Trophoblast cell (in vitro differentiated cells and primary cell): ENCODE measurements at regions not wholly inside any gene's neighbourhood (a gene's known extent, or its start where the extent isn't known, plus 50 kb on each side); places are given as distances from the start of the nearest gene placed in this dataset.

Source experiments
- DNase-seq, 2 donors: peaks; one replicate each; pipeline ENCODE4 v3.0.0-alpha.2; 2016
- H2AFZ ChIP-seq: 2 replicates; pipeline ENCODE4 v1.6.1; 2013; ENCODE audit warnings: low read length, moderate library complexity, mild to moderate bottlenecking; ENCODE audit not compliant: insufficient read depth, poor library complexity
- H2AK5ac ChIP-seq: 2 replicates; pipeline ENCODE4 v1.6.1; 2013; ENCODE audit warnings: mild to moderate bottlenecking, low read length
- H2BK120ac ChIP-seq: 2 replicates; pipeline ENCODE4 v1.6.1; 2013; ENCODE audit warnings: low read length, mild to moderate bottlenecking, moderate library complexity; ENCODE audit not compliant: insufficient read depth, poor library complexity
- H2BK12ac ChIP-seq: 2 replicates; pipeline ENCODE4 v1.6.1; 2013; ENCODE audit warnings: mild to moderate bottlenecking, low read length, moderate library complexity
- H2BK5ac ChIP-seq: 2 replicates; pipeline ENCODE4 v1.6.1; 2013; ENCODE audit warnings: low read length, low read depth, moderate library complexity, mild to moderate bottlenecking; ENCODE audit not compliant: poor library complexity
- H3K14ac ChIP-seq: 2 replicates; pipeline ENCODE4 v1.6.1; 2013; ENCODE audit warnings: mild to moderate bottlenecking, low read length
- H3K18ac ChIP-seq: 2 replicates; pipeline ENCODE4 v1.6.1; 2013; ENCODE audit warnings: mild to moderate bottlenecking, low read length
- H3K23ac ChIP-seq: 2 replicates; pipeline ENCODE4 v1.6.1; 2013; ENCODE audit warnings: low read length
- H3K27ac ChIP-seq: 2 replicates; pipeline ENCODE4 v1.5.1; 2013; ENCODE audit warnings: low read depth, mild to moderate bottlenecking, inconsistent platforms, low read length, moderate library complexity
- H3K27me3 ChIP-seq: 2 replicates; pipeline ENCODE4 v1.6.1; 2013; ENCODE audit warnings: inconsistent platforms, mild to moderate bottlenecking, low read length, moderate library complexity; ENCODE audit not compliant: insufficient read depth
- H3K36me3 ChIP-seq, 2 experiments: 1 replicate in 1 of 2; 2 replicates in 1 of 2; pipeline ENCODE4 v1.6.1; 2013; ENCODE audit warnings: low read length in 2 of 2, mild to moderate bottlenecking in 2 of 2, moderate library complexity in 1 of 2; ENCODE audit not compliant: insufficient read depth in 2 of 2, control insufficient read depth in 1 of 2
- H3K4ac ChIP-seq: 2 replicates; pipeline ENCODE4 v1.6.1; 2013; ENCODE audit warnings: low read depth, mild to moderate bottlenecking, low read length, moderate library complexity
- H3K4me1 ChIP-seq, 2 experiments: 1 replicate in 1 of 2; 2 replicates in 1 of 2; pipeline ENCODE4 v1.6.1; 2013; ENCODE audit warnings: low read length in 2 of 2, mild to moderate bottlenecking in 2 of 2, moderate library complexity in 1 of 2; ENCODE audit not compliant: insufficient read depth in 2 of 2, control insufficient read depth in 1 of 2
- H3K4me2 ChIP-seq: 2 replicates; pipeline ENCODE4 v1.6.1; 2013; ENCODE audit warnings: inconsistent platforms, mild to moderate bottlenecking, low read length, moderate library complexity
- H3K4me3 ChIP-seq: 2 replicates; pipeline ENCODE4 v1.5.1; 2013; ENCODE audit warnings: mild to moderate bottlenecking, low read depth, low read length, inconsistent platforms
- H3K79me1 ChIP-seq: one replicate; pipeline ENCODE4 v1.6.1; 2013; ENCODE audit warnings: low read length
- H3K79me2 ChIP-seq: 2 replicates; pipeline ENCODE4 v1.6.1; 2013; ENCODE audit warnings: low read length, mild to moderate bottlenecking; ENCODE audit not compliant: control insufficient read depth, insufficient read depth, poor library complexity
- H3K9ac ChIP-seq: 2 replicates; pipeline ENCODE4 v1.6.1; 2013; ENCODE audit warnings: mild to moderate bottlenecking, low read length
- H3K9me3 ChIP-seq: 2 replicates; pipeline ENCODE4 v1.6.1; 2013; ENCODE audit warnings: low read depth, mild to moderate bottlenecking, control low read depth, inconsistent platforms, low read length; ENCODE audit not compliant: insufficient read depth
- H4K12ac ChIP-seq: 2 replicates; pipeline ENCODE4 v1.6.1; 2013; ENCODE audit warnings: low read depth, mild to moderate bottlenecking, low read length, moderate library complexity
- H4K8ac ChIP-seq: 2 replicates; pipeline ENCODE4 v1.6.1; 2013; ENCODE audit warnings: low read depth, mild to moderate bottlenecking, low read length, moderate library complexity
- H4K91ac ChIP-seq: one replicate; pipeline ENCODE4 v1.6.1; 2013; ENCODE audit warnings: low read depth, mild to moderate bottlenecking, low read length, moderate library complexity
- WGBS: extraction: QIAGEN DNeasy Blood & Tissue Kit; methylation state at CpG from one replicate; pipeline ENCODE4 v1.1.7; 2013; ENCODE audit warnings: missing lambda C conversion rate; ENCODE audit not compliant: insufficient read length, insufficient coverage; ENCODE audit errors: extremely low coverage; 5-methylcytosine and 5-hydroxymethylcytosine counted together

GRCh38 chr13:70391678-70392077 lies 283.4 kb upstream of the KLHL1 start:
- H3K9me3 ChIP-seq: no peaks in the 10 kb centered on the region
- no CpG with 5 or more reads among the region's 3 CpGs for WGBS
- no peak overlapping the region for H2AFZ ChIP-seq
- no peak overlapping the region for H4K91ac ChIP-seq
- no peak overlapping the region for H3K4ac ChIP-seq
- H2BK120ac ChIP-seq: no peak overlapping the region
- no peak for DNase-seq
- no peaks in the 10 kb centered on the region for H3K4me1 ChIP-seq
- H4K8ac ChIP-seq: no peak overlapping the region
- H3K79me2 ChIP-seq: no peaks in the 10 kb centered on the region
- H3K4me2 ChIP-seq: no peak overlapping the region
- H3K23ac ChIP-seq: no peak overlapping the region
- H3K27me3 ChIP-seq: no peaks in the 10 kb centered on the region
- no peak overlapping the region for H3K4me3 ChIP-seq
- H3K27ac ChIP-seq: no peak overlapping the region
- no peak overlapping the region for H3K14ac ChIP-seq
- H4K12ac ChIP-seq: no peak overlapping the region
- H2AK5ac ChIP-seq: no peak overlapping the region
- H2BK12ac ChIP-seq: no peak overlapping the region
- no peaks in the 10 kb centered on the region for H3K36me3 ChIP-seq
- no peaks in the 10 kb centered on the region for H3K79me1 ChIP-seq
- no peak overlapping the region for H2BK5ac ChIP-seq
- H3K18ac ChIP-seq: no peak overlapping the region
- no peak overlapping the region for H3K9ac ChIP-seq

- Histone ChIP-seq H3K9me3 (no peaks in the 10 kb centered on the region), H3K14ac (no peak overlapping the region), H3K79me1 (no peaks in the 10 kb centered on the region), H3K4me1 (no peaks in the 10 kb centered on the region), H3K4ac (no peak overlapping the region), H3K23ac (no peak overlapping the region), H3K79me2 (no peaks in the 10 kb centered on the region), H2BK5ac (no peak overlapping the region), H3K27me3 (no peaks in the 10 kb centered on the region), H4K91ac (no peak overlapping the region), H2AK5ac (no peak overlapping the region), H3K36me3 (no peaks in the 10 kb centered on the region), H4K8ac (no peak overlapping the region), H3K9ac (no peak overlapping the region), H4K12ac (no peak overlapping the region), H2BK120ac (no peak overlapping the region), H3K4me2 (no peak overlapping the region), H3K27ac (no peak overlapping the region), H2AFZ (no peak overlapping the region), H2BK12ac (no peak overlapping the region), H3K18ac (no peak overlapping the region), H3K4me3 (no peak overlapping the region)
- no CpG with 5 or more reads among the region's 3 CpGs for WGBS
- DNase-seq: no peak
Observed at GRCh38 chr13:70390968-70391367, 282.7 kb upstream of the KLHL1 start.

GRCh38 chr13:70390064-70390463 lies 281.8 kb upstream of the KLHL1 start:
- H3K23ac ChIP-seq: no peak overlapping the region
- WGBS: no CpG with 5 or more reads among the region's 3 CpGs
- no peaks in the 10 kb centered on the region for H3K27me3 ChIP-seq
- H3K4me2 ChIP-seq: no peak overlapping the region
- H2BK5ac ChIP-seq: no peak overlapping the region
- no peak overlapping the region for H2AFZ ChIP-seq
- no peaks in the 10 kb centered on the region for H3K36me3 ChIP-seq
- no peak overlapping the region for H4K12ac ChIP-seq
- no peaks in the 10 kb centered on the region for H3K79me1 ChIP-seq
- H3K4ac ChIP-seq: no peak overlapping the region
- no peak overlapping the region for H3K27ac ChIP-seq
- no peak overlapping the region for H2AK5ac ChIP-seq
- H2BK12ac ChIP-seq: no peak overlapping the region
- no peak for DNase-seq
- no peaks in the 10 kb centered on the region for H3K4me1 ChIP-seq
- no peaks in the 10 kb centered on the region for H3K9me3 ChIP-seq
- no peak overlapping the region for H4K91ac ChIP-seq
- H4K8ac ChIP-seq: no peak overlapping the region
- H3K4me3 ChIP-seq: no peak overlapping the region
- no peak overlapping the region for H3K14ac ChIP-seq
- H2BK120ac ChIP-seq: no peak overlapping the region
- no peaks in the 10 kb centered on the region for H3K79me2 ChIP-seq
- H3K9ac ChIP-seq: no peak overlapping the region
- H3K18ac ChIP-seq: no peak overlapping the region

- H3K79me1 ChIP-seq: no peaks in the 10 kb centered on the region
- H2BK5ac ChIP-seq: no peak overlapping the region
- H3K14ac ChIP-seq: no peak overlapping the region
- no peak overlapping the region for H3K4ac ChIP-seq
- H3K9ac ChIP-seq: no peak overlapping the region
- no peaks in the 10 kb centered on the region for H3K79me2 ChIP-seq
- H3K4me3 ChIP-seq: no peak overlapping the region
- no peak overlapping the region for H2AFZ ChIP-seq
- WGBS: no CpG with 5 or more reads among the region's 1 CpG
- no peak overlapping the region for H3K18ac ChIP-seq
- H4K12ac ChIP-seq: no peak overlapping the region
- H4K91ac ChIP-seq: no peak overlapping the region
- no peaks in the 10 kb centered on the region for H3K36me3 ChIP-seq
- H3K27me3 ChIP-seq: no peaks in the 10 kb centered on the region
- no peak overlapping the region for H4K8ac ChIP-seq
- no peaks in the 10 kb centered on the region for H3K4me1 ChIP-seq
- H3K4me2 ChIP-seq: no peak overlapping the region
- H3K23ac ChIP-seq: no peak overlapping the region
- DNase-seq: peak in 1 of 2 donors; percentile 35
- no peak overlapping the region for H2BK120ac ChIP-seq
- no peak overlapping the region for H2BK12ac ChIP-seq
- no peak overlapping the region for H3K27ac ChIP-seq
- no peaks in the 10 kb centered on the region for H3K9me3 ChIP-seq
- no peak overlapping the region for H2AK5ac ChIP-seq
Observed at GRCh38 chr13:70388935-70389334, 280.7 kb upstream of the KLHL1 start.
